HepG2 (cell line): ENCODE measurements at regions not wholly inside any gene's neighbourhood (a gene's known extent, or its start where the extent isn't known, plus 50 kb on each side); places are given as distances from the start of the nearest gene placed in this dataset.
"Not testable (repeated sequence)": the region's sequence is repeated elsewhere in the genome, so short reads cannot be mapped to it uniquely, and the experiment has no call there.

Experiments used
- ATAC-seq: fragments of 200-7000 bp; cut with Tn5 transposase; 3 replicates; pipeline ENCODE4 v1.9.1; 2020; ENCODE audit warnings: mild to moderate bottlenecking, moderate library complexity
- BruUV-seq: library from RNA; stranded (reverse); fragments of 400-500 nt; replicated peaks from 2 replicates; lab custom pipeline; 2021; lab: Mats Ljungman, UMichigan
- CTCF ChIA-PET: fragments of 300-600 bp; formaldehyde crosslinking; extraction: SDS; loops from one replicate; lab custom pipeline; 2021; ENCODE audit warnings: low total read pairs, inconsistent platforms, low intra/inter-chr PET ratio; lab: Yijun Ruan, JAX
- POLR2A ChIA-PET: fragments of 350-600 bp; sonication (Branson Sonifier 250); formaldehyde crosslinking; loops from one replicate; lab custom pipeline; 2020; ENCODE audit warnings: antibody characterized with exemption, inconsistent platforms; lab: Yijun Ruan, JAX
- DNase-seq: peaks from one replicate; pipeline ENCODE4 v3.0.0-alpha.2; 2015; ENCODE audit warnings: low spot score
- FAIRE-seq: peaks from 3 replicates; lab custom pipeline; 2011; peaks lifted over from hg19 to GRCh38; lab: Jason Lieb, UNC
- H2AFZ ChIP-seq: one replicate; pipeline ENCODE4 v1.6.1; 2011; ENCODE audit warnings: low read length, inconsistent platforms
- H3K27ac ChIP-seq: fragments of 300-600 bp; 3 replicates; pipeline ENCODE4 v1.8.0; 2011; ENCODE audit warnings: mixed run types, mild to moderate bottlenecking, mixed read lengths, low read length, inconsistent platforms; ENCODE audit not compliant: insufficient read depth; ENCODE audit errors: extremely low read length
- H3K27me3 ChIP-seq, 2 experiments: fragments of 200-600 bp in 1 of 2; 2 replicates in 1 of 2; 3 replicates in 1 of 2; pipeline versions ENCODE4 v1.6.0 to v1.8.0; 2011; ENCODE audit warnings: low read length in 2 of 2, mild to moderate bottlenecking in 2 of 2, moderate library complexity in 2 of 2, inconsistent platforms in 1 of 2; ENCODE audit not compliant: insufficient read depth in 2 of 2, control insufficient read depth in 1 of 2
- H3K36me3 ChIP-seq, 2 experiments: fragments of 200-600 bp in 1 of 2; replicated peaks in 1 of 2; 2 replicates in 1 of 2; 3 replicates in 1 of 2; pipeline versions ENCODE4 v1.5.1 to v1.8.0; 2011; ENCODE audit warnings: low read length in 2 of 2, inconsistent platforms in 1 of 2; ENCODE audit not compliant: insufficient read depth in 2 of 2, control insufficient read depth in 1 of 2
- H3K4me1 ChIP-seq: 2 replicates; pipeline ENCODE4 v1.5.1; 2012; ENCODE audit warnings: low read length, inconsistent platforms; ENCODE audit not compliant: insufficient read depth
- H3K4me2 ChIP-seq: 2 replicates; pipeline ENCODE4 v1.6.0; 2011; ENCODE audit warnings: low read depth, low read length, inconsistent platforms
- H3K4me3 ChIP-seq, 3 experiments: fragments of 200-600 bp in 1 of 3; sonication (generic), shearing (Covaris generic) in 1 of 3; replicated peaks in 1 of 3; 2 replicates each; pipeline ENCODE4 v1.5.1; 2011 to 2016; ENCODE audit warnings: low read length in 3 of 3, inconsistent platforms in 2 of 3, low read depth in 2 of 3, mild to moderate bottlenecking in 2 of 3, control low read depth in 1 of 3, mixed read lengths in 1 of 3; ENCODE audit not compliant: insufficient read depth in 1 of 3
- H3K79me2 ChIP-seq: one replicate; pipeline ENCODE4 v1.6.1; 2011; ENCODE audit warnings: low read length, inconsistent platforms; ENCODE audit not compliant: insufficient read depth
- H3K9ac ChIP-seq: 2 replicates; pipeline ENCODE4 v1.6.0; 2011; ENCODE audit warnings: mild to moderate bottlenecking, low read depth, low read length, inconsistent platforms; ENCODE audit not compliant: insufficient read depth
- H3K9me3 ChIP-seq: 2 replicates; pipeline ENCODE4 v1.5.1; 2012; ENCODE audit warnings: mild to moderate bottlenecking, low read length
- H4K20me1 ChIP-seq: 2 replicates; pipeline ENCODE4 v1.6.0; 2011; ENCODE audit warnings: inconsistent platforms, mild to moderate bottlenecking, low read length, moderate library complexity; ENCODE audit not compliant: insufficient read depth
- NFKB2 ChIP-seq: sonication (generic); formaldehyde crosslinking; IDR thresholded peaks from 2 replicates; pipeline ENCODE4 v1.4.0; 2020; ENCODE audit warnings: missing genetic modification reagents, borderline replicate concordance
- WGBS: methylation state at CpG from one replicate; pipeline ENCODE4 v1.1.6; 2017; ENCODE audit warnings: low lambda C conversion rate; 5-methylcytosine and 5-hydroxymethylcytosine counted together
- in situ Hi-C: cut with HindIII; loops from 2 replicates; pipeline ENCODE4 v1.10.0; 2017; ENCODE audit warnings: low pct_unique_long_range_greater_than_20kb; ENCODE audit not compliant: extremely low pct_ligation_motif_present
- intact Hi-C: fragments of 100-400 bp; cut with micrococcal nuclease; formaldehyde crosslinking; loops from one replicate; pipeline ENCODE4 v1.10.0; 2022; ENCODE audit not compliant: unreplicated experiment
- TF ChIP-seq, protein P1 (sequence below): sonication (generic); formaldehyde crosslinking; IDR thresholded peaks from 2 replicates; pipeline ENCODE4 v1.5.0; 2020; ENCODE audit warnings: mild to moderate bottlenecking, missing genetic modification reagents
- TF ChIP-seq, protein P2 (sequence below): sonication (generic); formaldehyde crosslinking; IDR thresholded peaks from 2 replicates; pipeline ENCODE4 v1.5.0; 2020; ENCODE audit warnings: mild to moderate bottlenecking, missing genetic modification reagents, moderate library complexity
- TF ChIP-seq, protein P3 (sequence below): sonication (generic); formaldehyde crosslinking; IDR thresholded peaks from 2 replicates; pipeline ENCODE4 v1.4.0; 2020; ENCODE audit warnings: missing genetic modification reagents, borderline replicate concordance

DNA sequence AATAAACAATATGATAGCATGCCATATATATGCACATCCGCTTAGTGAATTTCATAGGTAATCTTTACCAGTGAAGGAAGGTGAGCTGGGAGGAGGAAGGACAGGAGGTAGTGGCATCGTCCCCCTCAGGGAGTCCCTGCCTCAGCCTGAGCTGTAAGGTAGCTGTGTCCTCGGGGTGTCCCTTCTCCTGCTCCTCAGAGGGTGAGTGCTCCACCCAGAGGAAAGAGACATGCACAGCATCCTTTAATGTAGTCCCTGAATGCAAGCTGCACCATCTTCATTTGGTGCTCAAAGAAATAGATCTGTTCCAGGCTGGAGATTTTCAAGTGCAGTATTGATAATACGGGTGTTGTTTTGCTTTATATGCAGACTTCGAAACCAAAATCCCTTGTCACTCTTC, 330.4 kb upstream of the SFRP2 start:
- Histone ChIP-seq H3K4me3 (no peak overlapping the region), H3K4me1 (no peaks in the 10 kb centered on the region), H3K27ac (no peak overlapping the region), H3K4me2 (no peak overlapping the region), H3K36me3 (no peaks in the 10 kb centered on the region), H3K9ac (no peak overlapping the region), H2AFZ (no peak overlapping the region), H4K20me1 (no peaks in the 10 kb centered on the region), H3K27me3 (0 out of 5 replicates have a peak, but pooled peaks cover 0 to 2% of the 10 kb centered on the region in 2 experiments), H3K9me3 (no peaks in the 10 kb centered on the region), H3K79me2 (no peaks in the 10 kb centered on the region)
- FAIRE-seq (no peak), DNase-seq (no peak), ATAC-seq (peak; percentile 60)
- no peak for TF ChIP-seq NFKB2
- TF ChIP-seq, protein P1, sequence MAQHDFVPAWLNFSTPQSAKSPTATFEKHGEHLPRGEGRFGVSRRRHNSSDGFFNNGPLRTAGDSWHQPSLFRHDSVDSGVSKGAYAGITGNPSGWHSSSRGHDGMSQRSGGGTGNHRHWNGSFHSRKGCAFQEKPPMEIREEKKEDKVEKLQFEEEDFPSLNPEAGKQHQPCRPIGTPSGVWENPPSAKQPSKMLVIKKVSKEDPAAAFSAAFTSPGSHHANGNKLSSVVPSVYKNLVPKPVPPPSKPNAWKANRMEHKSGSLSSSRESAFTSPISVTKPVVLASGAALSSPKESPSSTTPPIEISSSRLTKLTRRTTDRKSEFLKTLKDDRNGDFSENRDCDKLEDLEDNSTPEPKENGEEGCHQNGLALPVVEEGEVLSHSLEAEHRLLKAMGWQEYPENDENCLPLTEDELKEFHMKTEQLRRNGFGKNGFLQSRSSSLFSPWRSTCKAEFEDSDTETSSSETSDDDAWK, result no peak
- TF ChIP-seq, protein P2, sequence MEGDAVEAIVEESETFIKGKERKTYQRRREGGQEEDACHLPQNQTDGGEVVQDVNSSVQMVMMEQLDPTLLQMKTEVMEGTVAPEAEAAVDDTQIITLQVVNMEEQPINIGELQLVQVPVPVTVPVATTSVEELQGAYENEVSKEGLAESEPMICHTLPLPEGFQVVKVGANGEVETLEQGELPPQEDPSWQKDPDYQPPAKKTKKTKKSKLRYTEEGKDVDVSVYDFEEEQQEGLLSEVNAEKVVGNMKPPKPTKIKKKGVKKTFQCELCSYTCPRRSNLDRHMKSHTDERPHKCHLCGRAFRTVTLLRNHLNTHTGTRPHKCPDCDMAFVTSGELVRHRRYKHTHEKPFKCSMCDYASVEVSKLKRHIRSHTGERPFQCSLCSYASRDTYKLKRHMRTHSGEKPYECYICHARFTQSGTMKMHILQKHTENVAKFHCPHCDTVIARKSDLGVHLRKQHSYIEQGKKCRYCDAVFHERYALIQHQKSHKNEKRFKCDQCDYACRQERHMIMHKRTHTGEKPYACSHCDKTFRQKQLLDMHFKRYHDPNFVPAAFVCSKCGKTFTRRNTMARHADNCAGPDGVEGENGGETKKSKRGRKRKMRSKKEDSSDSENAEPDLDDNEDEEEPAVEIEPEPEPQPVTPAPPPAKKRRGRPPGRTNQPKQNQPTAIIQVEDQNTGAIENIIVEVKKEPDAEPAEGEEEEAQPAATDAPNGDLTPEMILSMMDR (CRISPR knock-in tag), result 0 out of 2 replicates have a peak, but pooled peaks have one; percentile 21
- TF ChIP-seq, protein P3, sequence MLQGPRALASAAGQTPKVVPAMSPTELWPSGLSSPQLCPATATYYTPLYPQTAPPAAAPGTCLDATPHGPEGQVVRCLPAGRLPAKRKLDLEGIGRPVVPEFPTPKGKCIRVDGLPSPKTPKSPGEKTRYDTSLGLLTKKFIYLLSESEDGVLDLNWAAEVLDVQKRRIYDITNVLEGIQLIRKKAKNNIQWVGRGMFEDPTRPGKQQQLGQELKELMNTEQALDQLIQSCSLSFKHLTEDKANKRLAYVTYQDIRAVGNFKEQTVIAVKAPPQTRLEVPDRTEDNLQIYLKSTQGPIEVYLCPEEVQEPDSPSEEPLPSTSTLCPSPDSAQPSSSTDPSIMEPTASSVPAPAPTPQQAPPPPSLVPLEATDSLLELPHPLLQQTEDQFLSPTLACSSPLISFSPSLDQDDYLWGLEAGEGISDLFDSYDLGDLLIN (CRISPR knock-in tag), result no peak
- BruUV-seq, result no TSS peak
- in situ Hi-C loops, result no loop called here
- POLR2A ChIA-PET, result no interaction called here
- WGBS, result 5% methylated on average over 5 of the region's 5 CpGs
- CTCF ChIA-PET, result no interaction called here
- intact Hi-C loops, result no loop called here

DNA sequence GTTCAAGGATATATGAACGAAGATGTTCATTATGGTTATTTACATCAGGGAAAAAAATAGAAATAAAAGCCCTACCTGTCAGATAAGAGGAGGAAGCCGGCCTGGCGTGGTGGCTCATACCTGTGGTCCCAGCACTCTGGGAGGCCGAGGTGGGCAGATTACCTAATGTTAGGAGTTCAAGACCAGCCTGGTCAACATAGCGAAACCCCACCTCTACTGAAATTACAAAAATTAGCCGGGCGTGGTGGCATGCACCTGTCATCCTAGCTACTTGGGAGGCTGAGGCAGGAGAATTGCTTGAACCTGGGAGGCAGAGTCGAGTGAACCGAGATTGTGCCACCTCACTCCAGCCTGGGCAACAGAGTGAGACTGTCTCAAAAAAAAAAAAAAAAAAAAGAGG, 328.8 kb upstream of the SFRP2 start:
- H3K4me1 ChIP-seq, in situ Hi-C loops, H4K20me1 ChIP-seq, H3K79me2 ChIP-seq, FAIRE-seq, H3K36me3 ChIP-seq, H3K4me3 ChIP-seq, CTCF ChIA-PET, BruUV-seq, POLR2A ChIA-PET, H3K27me3 ChIP-seq, H3K9ac ChIP-seq, DNase-seq, H3K4me2 ChIP-seq, ATAC-seq, H3K9me3 ChIP-seq, H2AFZ ChIP-seq, H3K27ac ChIP-seq, intact Hi-C loops: not testable (repeated sequence)
- 10% methylated on average over 9 of the region's 9 CpGs for WGBS
